Brain microvascular endothelial cell (primary cell): ENCODE measurements at regions not wholly inside any gene's neighbourhood (a gene's known extent, or its start where the extent isn't known, plus 50 kb on each side); places are given as distances from the start of the nearest gene placed in this dataset.

ENCODE experiments used
- DNase-seq: peaks from one replicate; pipeline ENCODE4 v3.0.0-alpha.2; 2020
- H3K27ac ChIP-seq: fragments of 250-450 bp; sonication (Bioruptor Pico); 2 replicates; pipeline ENCODE4 v1.5.1; 2020; ENCODE audit warnings: mild to moderate bottlenecking, moderate library complexity
- H3K27me3 ChIP-seq: fragments of 250-450 bp; sonication (Bioruptor Pico); replicated peaks from 2 replicates; pipeline ENCODE4 v1.5.1; 2020; ENCODE audit warnings: mild to moderate bottlenecking
- H3K36me3 ChIP-seq: fragments of 250-450 bp; sonication (Bioruptor Pico); replicated peaks from 2 replicates; pipeline ENCODE4 v1.5.1; 2020; ENCODE audit warnings: mild to moderate bottlenecking
- H3K4me3 ChIP-seq: 2 replicates; pipeline ENCODE4 v1.5.1; 2011; ENCODE audit warnings: low read depth, mild to moderate bottlenecking, control low read depth, low read length, moderate library complexity
- CTCF ChIP-seq: IDR thresholded peaks from 2 replicates; pipeline ENCODE4 v1.5.1; 2011; ENCODE audit warnings: low read depth, mild to moderate bottlenecking, moderate library complexity, low read length, control low read depth, inconsistent platforms; ENCODE audit errors: missing control alignments
- in situ Hi-C: cut with HindIII; loops from 2 replicates; pipeline ENCODE4 v1.10.0; 2017; ENCODE audit warnings: low sequenced_read_pairs, low pct_ligation_motif_present

- Histone ChIP-seq H3K4me3 (no peak overlapping the region), H3K27me3 (no peaks in the 10 kb centered on the region), H3K36me3 (no peaks in the 10 kb centered on the region), H3K27ac (no peak overlapping the region)
- in situ Hi-C loops: no loop called here
- no peak for DNase-seq
- TF ChIP-seq CTCF: no peak
Measured at GRCh38 chr12:105613887-105614286, 283.4 kb downstream of the C12orf75 start.

GRCh38 chr12:105616971-105617540, 286.6 kb downstream of the C12orf75 start:
- Histone ChIP-seq H3K27me3 (no peaks in the 10 kb centered on the region), H3K27ac (no peak overlapping the region), H3K36me3 (no peaks in the 10 kb centered on the region), H3K4me3 (no peak overlapping the region)
- no peak for TF ChIP-seq CTCF
- no peak for DNase-seq
- in situ Hi-C loops: no loop called here

- in situ Hi-C loops: no loop called here
- H3K4me3 ChIP-seq: no peak overlapping the region
- no peak overlapping the region for H3K27ac ChIP-seq
- DNase-seq: no peak
- TF ChIP-seq CTCF: no peak
- no peaks in the 10 kb centered on the region for H3K27me3 ChIP-seq
- H3K36me3 ChIP-seq: no peaks in the 10 kb centered on the region
Measured at GRCh38 chr12:105622220-105622619, 291.7 kb downstream of the C12orf75 start.

GRCh38 chr12:105622846-105623736, 292.6 kb downstream of the C12orf75 start:
- H3K27me3 ChIP-seq: no peaks in the 10 kb centered on the region
- no peak overlapping the region for H3K4me3 ChIP-seq
- no peak for TF ChIP-seq CTCF
- no peaks in the 10 kb centered on the region for H3K36me3 ChIP-seq
- in situ Hi-C loops: no loop called here
- no peak overlapping the region for H3K27ac ChIP-seq
- no peak for DNase-seq

GRCh38 chr12:105626653-105627052, 296.2 kb downstream of the C12orf75 start:
- no peaks in the 10 kb centered on the region for H3K36me3 ChIP-seq
- no peak overlapping the region for H3K4me3 ChIP-seq
- no peaks in the 10 kb centered on the region for H3K27me3 ChIP-seq
- no peak overlapping the region for H3K27ac ChIP-seq
- in situ Hi-C loops: no loop called here
- no peak for DNase-seq
- no peak for TF ChIP-seq CTCF
